Uterus (tissue), 2 donors: ENCODE measurements at regions not wholly inside any gene's neighbourhood (a gene's known extent, or its start where the extent isn't known, plus 50 kb on each side); places are given as distances from the start of the nearest gene placed in this dataset.

Experiments used
- CTCF ChIP-seq, 4 experiments: fragments of 200-600 bp in 2 of 4; fragments of 450-650 bp in 2 of 4; sonication (generic) in 2 of 4; IDR thresholded peaks; one replicate each; pipeline ENCODE4 v1.5.1; 2016 to 2019; ENCODE audit warnings: antibody characterized with exemption in 4 of 4, mild to moderate bottlenecking in 2 of 4, moderate library complexity in 1 of 4
- POLR2A ChIP-seq, 2 donors: fragments of 450-650 bp; IDR thresholded peaks; one replicate each; pipeline ENCODE4 v1.6.1; 2016; ENCODE audit warnings: antibody characterized with exemption in 2 of 2, mild to moderate bottlenecking in 1 of 2, moderate library complexity in 1 of 2

GRCh38 chr3:8319935-8320634, 181.5 kb upstream of the LMCD1 start:
- TF ChIP-seq CTCF (IDR thresholded peaks at IDR 0.05) (no peak), POLR2A (IDR thresholded peaks at IDR 0.05) (no peak)
